PC-9 (cell line): ENCODE measurements at regions not wholly inside any gene's neighbourhood (a gene's known extent, or its start where the extent isn't known, plus 50 kb on each side); places are given as distances from the start of the nearest gene placed in this dataset.

Experiments used
- CTCF ChIP-seq: fragments of 200-600 bp; sonication (generic); conservative IDR thresholded peaks from 2 replicates; pipeline ENCODE4 v1.6.1; 2017; ENCODE audit warnings: mixed run types, antibody characterized with exemption, mild to moderate bottlenecking, moderate library complexity
- EZH2 ChIP-seq: fragments of 200-600 bp; sonication (generic); IDR thresholded peaks from 2 replicates; pipeline ENCODE4 v1.8.0; 2017; ENCODE audit warnings: antibody characterized with exemption, low read depth

GRCh38 chr20:62536871-62537401 is 61.1 kb upstream of the GATA5 start:
- no peak for TF ChIP-seq CTCF
- TF ChIP-seq EZH2: no peak
